ENCODE measurements at regions not wholly inside any gene's neighbourhood (a gene's known extent, or its start where the extent isn't known, plus 50 kb on each side); places are given as distances from the start of the nearest gene placed in this dataset.
"Not testable (repeated sequence)": the region's sequence is repeated elsewhere in the genome, so short reads cannot be mapped to it uniquely, and the experiment has no call there.

- DNase-seq (ENCODE audit: low spot score) = no peak
Observed at GRCh38 chr9:13814647-13815400, 499.1 kb downstream of the NFIB start.

DNA sequence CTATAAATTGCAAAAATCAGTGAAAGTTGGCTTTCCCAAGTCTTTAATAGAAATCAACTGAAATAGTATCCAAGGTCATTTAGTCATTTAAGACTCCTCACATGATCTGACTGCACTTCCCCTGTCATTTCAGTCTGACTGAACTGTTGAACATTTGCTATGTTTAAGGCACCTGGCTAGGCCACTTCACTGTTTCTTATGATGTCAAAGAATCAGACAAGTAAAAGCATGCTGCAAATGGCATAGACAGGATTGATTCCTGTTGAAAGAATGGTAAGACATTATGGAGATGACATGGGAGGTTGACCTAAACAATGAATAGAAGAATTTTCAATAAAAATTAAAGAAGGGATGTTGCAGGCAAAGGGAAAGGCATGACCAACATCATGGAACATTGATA is 502.1 kb downstream of the NFIB start:
- no peak for DNase-seq (ENCODE audit: low spot score)

- DNase-seq (ENCODE audit: low spot score) = no peak
Observed at GRCh38 chr9:13810510-13810909, 503.4 kb downstream of the NFIB start.

DNA sequence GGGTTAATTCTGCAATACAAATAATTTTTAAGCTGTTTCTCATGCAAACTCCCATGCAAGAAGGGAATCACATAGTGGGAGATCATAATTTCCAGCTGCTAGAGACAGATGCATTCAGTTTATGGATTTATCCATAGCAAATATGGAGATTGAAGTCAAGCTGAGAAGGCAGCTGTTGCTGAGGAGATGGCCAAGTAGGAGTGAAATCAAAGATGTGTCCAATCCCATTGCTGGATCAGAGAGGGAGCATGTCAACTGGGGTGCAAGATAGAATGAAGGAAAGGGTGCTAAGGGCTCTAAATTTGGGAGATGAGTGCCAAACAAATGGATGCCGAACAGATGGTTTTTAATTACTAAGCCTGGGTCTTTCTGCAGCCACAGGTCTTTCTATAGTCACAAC is 504.5 kb downstream of the NFIB start:
- no peak for DNase-seq (ENCODE audit: low spot score)

- no peak for DNase-seq (ENCODE audit: low spot score)
Observed at GRCh38 chr9:13807118-13807517, 506.8 kb downstream of the NFIB start.

DNA sequence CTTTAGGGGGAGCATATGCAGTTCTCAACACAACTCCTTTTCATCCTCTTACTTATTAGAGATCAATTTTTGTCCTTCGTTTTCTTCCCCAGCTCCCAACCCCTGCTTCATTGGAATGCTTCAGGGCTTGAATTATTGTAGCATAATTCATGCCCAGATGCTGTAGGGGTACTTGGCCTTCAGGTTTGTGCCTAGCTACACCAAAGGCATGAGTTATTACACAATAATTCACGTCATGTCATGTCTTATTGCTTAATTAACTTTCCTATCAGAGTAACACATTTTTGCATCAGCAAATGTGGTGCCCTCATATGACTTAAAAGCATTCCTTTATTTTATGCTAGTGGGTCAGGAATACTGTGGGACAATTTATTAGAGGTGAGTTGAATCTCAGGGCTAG is 507.2 kb downstream of the NFIB start:
- DNase-seq (ENCODE audit: low spot score) = no peak

DNA sequence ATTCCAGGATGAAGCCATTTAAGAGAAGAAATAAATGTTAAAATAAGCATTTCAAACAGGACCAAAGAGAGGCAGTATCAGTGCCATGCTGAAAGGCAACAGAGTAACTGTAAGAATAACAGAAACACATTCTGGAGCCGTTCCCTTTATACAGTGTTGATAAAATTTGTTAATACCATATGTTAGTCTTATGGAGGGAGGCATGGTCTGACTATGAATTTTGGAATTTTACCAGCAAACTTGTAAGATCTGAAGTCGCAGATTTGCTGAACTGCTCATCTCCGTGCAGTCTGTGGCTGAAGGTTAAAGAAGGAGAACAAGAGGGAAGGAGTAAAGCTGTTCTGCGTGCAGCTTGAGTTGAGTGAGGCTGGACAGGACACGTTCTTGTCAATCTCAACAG is 508.4 kb downstream of the NFIB start:
- DNase-seq (ENCODE audit: low spot score) = no peak

GRCh38 chr9:13804532-13804931 is 509.4 kb downstream of the NFIB start:
- no peak for DNase-seq (ENCODE audit: low spot score)

DNA sequence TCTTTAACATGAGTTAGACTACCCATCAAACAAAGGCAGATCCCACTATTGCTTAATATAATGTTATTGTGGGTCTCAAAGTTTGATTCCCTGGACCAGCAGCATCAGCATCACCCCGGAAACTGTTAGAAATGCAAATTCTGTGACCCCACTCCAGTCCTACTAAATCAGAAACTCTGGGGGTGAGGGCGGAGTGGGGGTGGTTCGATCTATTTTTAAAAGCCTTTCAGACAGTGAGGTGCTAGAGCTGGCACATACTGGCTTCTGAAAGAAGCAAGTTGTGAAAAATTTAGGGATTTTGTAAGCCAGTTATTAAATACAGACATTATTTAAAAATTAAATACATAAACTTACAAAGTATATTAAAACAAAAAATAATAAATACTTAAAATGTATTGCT is 513.2 kb downstream of the NFIB start:
- no peak for DNase-seq (ENCODE audit: low spot score)

DNA sequence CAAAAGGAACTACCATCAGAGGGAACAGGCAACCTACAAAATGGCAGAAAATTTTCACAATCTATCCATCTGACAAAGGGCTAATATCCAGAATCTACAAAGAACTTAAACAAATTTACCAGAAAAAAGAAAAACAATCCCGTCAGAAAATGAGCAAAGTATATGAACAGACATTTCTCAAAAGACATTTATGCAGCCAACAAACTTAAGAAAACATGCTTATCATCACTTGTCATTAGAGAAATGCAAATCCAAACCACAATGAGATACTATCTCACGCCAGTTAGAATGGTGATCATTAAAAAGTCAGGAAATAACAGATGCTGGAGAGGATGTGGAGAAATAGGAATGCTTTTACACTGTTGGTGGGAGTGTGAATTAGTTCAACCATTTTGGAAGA is 516.2 kb downstream of the NFIB start:
- DNase-seq (ENCODE audit: low spot score) = not testable (repeated sequence)

GRCh38 chr9:13791816-13792215 is 512.3 kb upstream of the MPDZ start:
- DNase-seq (ENCODE audit: low spot score) = no peak

GRCh38 chr9:13790055-13790454 is 510.6 kb upstream of the MPDZ start:
- DNase-seq (ENCODE audit: low spot score) = no peak

- DNase-seq (ENCODE audit: low spot score) = no peak
Observed at GRCh38 chr9:13787234-13787833, 507.8 kb upstream of the MPDZ start.

- no peak for DNase-seq (ENCODE audit: low spot score)
Observed at GRCh38 chr9:13786711-13787110, 507.2 kb upstream of the MPDZ start.

GRCh38 chr9:13786131-13786530 is 506.6 kb upstream of the MPDZ start:
- DNase-seq (ENCODE audit: low spot score) = no peak

DNA sequence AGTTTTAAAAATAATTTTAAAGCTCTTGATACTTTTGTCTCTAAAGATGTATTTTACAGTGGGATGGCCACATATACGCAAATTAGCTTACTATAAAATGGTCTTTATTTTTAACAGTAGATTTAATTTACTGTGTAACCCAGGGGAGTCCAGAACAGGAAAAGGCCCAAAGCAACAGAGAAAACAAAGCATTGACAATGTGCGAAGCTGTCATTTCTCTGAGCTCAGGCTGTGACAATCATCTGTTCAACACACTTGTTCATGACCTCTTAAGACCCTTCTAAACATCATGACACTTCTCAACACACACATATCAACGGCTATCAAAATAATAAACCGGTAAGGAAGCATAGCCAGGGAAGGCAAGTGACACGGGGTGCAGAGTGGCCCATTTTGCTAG is 499.6 kb upstream of the MPDZ start:
- DNase-seq (ENCODE audit: low spot score) = no peak

- no peak for DNase-seq (ENCODE audit: low spot score)
Observed at GRCh38 chr9:13778631-13779030, 499.1 kb upstream of the MPDZ start.

- no peak for DNase-seq (ENCODE audit: low spot score)
Observed at GRCh38 chr9:13770956-13771355, 491.5 kb upstream of the MPDZ start.

DNA sequence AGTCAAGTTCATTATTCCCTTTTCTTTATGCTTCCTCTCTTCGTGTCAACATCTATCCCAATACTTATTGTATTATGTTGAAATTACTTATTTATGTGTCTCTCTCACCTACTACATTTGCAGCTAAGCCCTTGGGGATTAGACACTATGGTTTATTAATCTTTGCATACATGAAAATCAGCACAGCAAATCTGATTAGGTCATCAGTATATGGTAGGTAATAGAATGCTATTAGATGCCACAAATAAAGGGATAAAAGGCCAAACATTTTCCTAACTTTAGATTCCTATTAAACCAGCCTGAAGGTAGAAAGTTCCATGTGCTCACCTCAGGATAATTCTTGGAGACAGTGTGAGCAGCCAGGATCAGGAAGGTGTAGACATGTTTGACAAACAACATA is 490.1 kb upstream of the MPDZ start:
- no peak for DNase-seq (ENCODE audit: low spot score)

DNA sequence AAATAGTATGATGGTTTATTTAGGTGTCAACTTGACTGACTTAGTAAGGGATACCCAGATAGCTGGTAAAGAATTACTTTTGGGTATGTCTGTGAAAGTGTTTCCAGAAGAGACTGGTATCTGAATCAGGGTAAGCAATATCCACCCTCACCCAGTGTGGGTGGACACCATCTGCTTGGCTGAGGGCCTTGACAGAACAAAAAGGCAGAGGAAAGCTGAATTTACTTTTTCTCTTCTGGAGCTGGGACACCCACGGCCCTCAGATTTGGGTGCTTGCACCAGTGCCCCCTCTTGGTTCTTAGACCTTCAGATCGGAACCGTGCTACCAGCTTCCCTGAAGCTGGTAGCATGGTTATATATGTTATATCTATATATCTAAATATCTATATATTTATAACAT is 489.5 kb upstream of the MPDZ start:
- DNase-seq (ENCODE audit: low spot score) = no peak

DNA sequence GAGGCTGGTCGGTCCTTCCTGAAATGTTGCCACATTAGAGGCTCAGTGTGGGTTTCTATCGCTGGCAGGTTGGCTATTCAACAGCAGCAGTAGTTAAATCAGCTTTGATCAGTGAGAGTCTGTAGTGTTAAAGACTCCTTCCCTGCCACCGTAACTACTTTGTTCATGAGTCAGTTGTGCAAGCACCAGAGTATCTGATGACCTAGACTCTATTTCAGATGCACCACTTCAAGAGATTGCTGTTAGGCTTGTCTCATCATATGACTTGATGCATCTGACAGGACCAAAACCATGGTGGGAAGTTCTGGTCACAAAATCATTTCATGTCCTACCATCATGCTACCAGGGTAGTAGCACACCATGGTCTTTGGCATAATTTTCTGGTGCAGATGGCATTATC is 482.7 kb upstream of the MPDZ start:
- no peak for DNase-seq (ENCODE audit: low spot score)

DNA sequence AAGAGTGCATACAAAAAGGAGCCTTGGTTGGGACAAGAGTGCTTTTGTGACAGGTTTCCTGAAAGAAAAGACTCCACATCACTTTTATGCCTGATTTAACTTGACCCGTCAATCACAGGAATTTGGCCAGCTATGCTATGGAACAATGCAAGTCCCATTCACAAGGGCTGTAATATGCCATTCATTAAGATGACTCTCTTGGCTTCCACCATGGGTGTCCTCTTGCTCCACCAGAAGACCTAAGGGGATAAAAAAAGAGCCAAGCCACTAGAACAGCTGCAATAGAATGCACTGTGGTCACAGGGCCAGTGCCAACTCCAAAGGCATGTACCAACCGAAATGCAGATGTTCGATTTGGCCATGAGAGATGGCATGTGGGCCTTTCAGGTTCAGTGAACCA is 480.1 kb upstream of the MPDZ start:
- no peak for DNase-seq (ENCODE audit: low spot score)

GRCh38 chr9:13758936-13759335 is 479.4 kb upstream of the MPDZ start:
- DNase-seq (ENCODE audit: low spot score) = no peak

DNA sequence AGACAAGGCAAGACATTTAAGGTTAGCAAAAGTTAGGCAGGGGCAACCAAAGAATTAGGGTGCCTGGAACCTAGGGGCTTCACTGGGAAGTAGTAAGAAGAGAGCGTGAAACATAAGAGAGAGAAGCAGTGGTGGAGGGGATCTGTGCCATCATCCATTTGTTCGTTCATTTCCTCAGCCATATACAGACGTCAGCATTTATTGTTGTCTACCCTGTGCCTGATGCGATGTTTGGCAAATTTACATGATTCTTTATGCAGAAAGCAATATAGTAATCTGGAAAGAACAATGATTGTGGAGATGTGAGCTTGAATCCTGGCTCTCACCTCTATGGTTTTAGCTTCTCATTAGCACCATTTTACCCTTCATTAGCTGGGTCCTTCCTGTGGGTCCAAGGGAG is 477.5 kb upstream of the MPDZ start:
- no peak for DNase-seq (ENCODE audit: low spot score)
